ENCODE measurements at regions not wholly inside any gene's neighbourhood (a gene's known extent, or its start where the extent isn't known, plus 50 kb on each side); places are given as distances from the start of the nearest gene placed in this dataset.
"Not testable (repeated sequence)": the region's sequence is repeated elsewhere in the genome, so short reads cannot be mapped to it uniquely, and the experiment has no call there.

DNA sequence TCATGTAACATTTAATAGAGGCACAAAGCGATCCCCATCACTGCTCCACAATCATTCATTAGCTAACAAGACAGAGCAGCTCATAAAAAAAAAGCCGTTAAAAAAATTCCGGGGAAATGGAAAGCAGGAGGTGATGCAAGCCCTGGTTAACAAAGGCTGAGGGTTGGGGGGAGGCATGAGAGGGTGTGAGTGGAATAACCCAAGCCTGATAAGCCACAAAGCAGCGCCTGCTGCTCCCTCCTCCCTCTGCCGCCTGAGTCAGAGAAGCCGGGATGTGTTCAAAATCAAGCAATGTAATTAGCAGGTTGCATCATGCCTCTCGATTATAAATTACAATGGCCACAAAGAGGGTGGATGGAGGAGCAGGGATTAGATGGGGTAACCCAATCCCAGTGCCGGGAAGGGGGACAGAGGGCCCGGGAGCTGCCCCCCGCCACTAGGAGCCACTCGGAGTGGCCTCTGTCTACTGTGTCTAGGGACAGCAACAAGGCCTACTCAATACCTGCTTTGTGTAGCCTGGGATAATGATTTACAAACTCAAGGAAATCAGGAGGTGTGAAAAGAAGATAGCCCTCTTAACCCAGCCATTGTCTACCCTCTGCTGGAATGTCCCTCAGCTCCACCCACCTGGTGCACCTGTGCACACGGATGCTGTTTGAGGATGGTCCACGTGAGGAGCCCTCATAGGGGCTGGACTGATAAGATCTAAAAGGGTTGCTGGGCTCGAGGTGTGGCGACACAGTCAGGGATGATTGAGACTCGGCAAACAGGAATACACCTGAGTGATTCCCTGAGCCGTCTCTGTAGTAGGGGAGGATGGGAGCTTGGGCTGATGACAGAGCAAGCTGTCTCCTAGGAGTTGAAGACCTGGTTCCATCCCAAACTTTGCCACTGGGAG lies 156.9 kb downstream of the VEGFA start:
- DNase-seq (ENCODE audit: low spot score) = peak; percentile 83
- no peak for TF ChIP-seq CTCF (IDR thresholded peaks at IDR 0.05)

GRCh38 chr6:43925636-43926139 lies 155.7 kb downstream of the VEGFA start:
- not testable (repeated sequence) for H3K36me3 ChIP-seq; H3K4me1 ChIP-seq; H3K27ac ChIP-seq; H3K9me3 ChIP-seq; H3K27me3 ChIP-seq; DNase-seq (ENCODE audit: low spot score); H3K4me3 ChIP-seq

More for the DNA sequence above, 156.9 kb downstream of the VEGFA start:
- no peaks in the 10 kb centered on the region for H3K4me1 ChIP-seq
- no peaks in the 10 kb centered on the region for H3K9me3 ChIP-seq
- H3K36me3 ChIP-seq = no peaks in the 10 kb centered on the region
- H3K4me3 ChIP-seq = no peak overlapping the region
- H3K27me3 ChIP-seq = no peaks in the 10 kb centered on the region
- H3K27ac ChIP-seq = no peak overlapping the region

DNA sequence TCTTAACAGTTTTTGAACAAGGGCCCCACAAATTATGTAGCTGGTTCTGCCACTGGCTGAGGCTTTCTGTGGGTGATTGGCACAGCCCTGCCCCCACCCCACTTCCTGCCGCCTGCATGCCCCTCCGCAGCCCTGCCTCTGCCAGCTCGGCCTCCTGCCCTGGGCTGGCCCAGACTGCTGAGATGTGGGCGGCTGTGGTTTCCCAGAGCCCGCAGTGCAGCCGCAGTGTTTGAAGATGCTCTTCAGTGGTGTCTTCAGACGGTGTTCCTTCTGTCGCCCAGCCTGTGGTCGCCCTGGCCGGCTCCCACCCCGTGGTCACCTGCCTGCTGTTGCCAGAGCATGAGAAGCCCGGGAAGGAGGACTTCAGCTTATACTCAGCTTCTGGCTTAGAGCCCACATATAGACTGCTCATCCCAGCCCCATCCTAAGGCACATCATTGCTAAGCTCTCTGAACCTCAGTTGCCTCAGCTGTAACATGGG lies 154.3 kb downstream of the VEGFA start:
- H3K4me3 ChIP-seq = no peak overlapping the region

GRCh38 chr6:43923376-43924221 lies 153.6 kb downstream of the VEGFA start:
- H3K4me1 ChIP-seq = no peaks in the 10 kb centered on the region
- no peak for TF ChIP-seq CTCF (IDR thresholded peaks at IDR 0.05)
- no peak overlapping the region for H3K27ac ChIP-seq
- no peaks in the 10 kb centered on the region for H3K36me3 ChIP-seq
- H3K9me3 ChIP-seq = no peaks in the 10 kb centered on the region
- no peak for DNase-seq (ENCODE audit: low spot score)
- H3K4me3 ChIP-seq = no peak overlapping the region
- no peaks in the 10 kb centered on the region for H3K27me3 ChIP-seq

More for the DNA sequence above, 154.3 kb downstream of the VEGFA start:
- DNase-seq (ENCODE audit: low spot score) = no peak
- no peak overlapping the region for H3K27ac ChIP-seq
- TF ChIP-seq CTCF (IDR thresholded peaks at IDR 0.05) = no peak
- no peaks in the 10 kb centered on the region for H3K9me3 ChIP-seq
- H3K27me3 ChIP-seq = no peaks in the 10 kb centered on the region
- H3K36me3 ChIP-seq = no peaks in the 10 kb centered on the region
- H3K4me1 ChIP-seq = no peaks in the 10 kb centered on the region

- no peaks in the 10 kb centered on the region for H3K9me3 ChIP-seq
- no peak for TF ChIP-seq CTCF (IDR thresholded peaks at IDR 0.05)
- H3K36me3 ChIP-seq = no peaks in the 10 kb centered on the region
- H3K4me1 ChIP-seq = no peaks in the 10 kb centered on the region
- H3K4me3 ChIP-seq = no peak overlapping the region
- H3K27me3 ChIP-seq = no peaks in the 10 kb centered on the region
- H3K27ac ChIP-seq = no peak overlapping the region
- no peak for DNase-seq (ENCODE audit: low spot score)
These were observed 152.7 kb downstream of the VEGFA start for GRCh38 chr6:43922426-43923375.
